ENCODE measurements at regions not wholly inside any gene's neighbourhood (a gene's known extent, or its start where the extent isn't known, plus 50 kb on each side); places are given as distances from the start of the nearest gene placed in this dataset.

- DNase-seq (ENCODE audit: low spot score): no peak
- in situ Hi-C loops (cut with HindIII; ENCODE audit: low sequenced_read_pairs): no loop called here
These were observed 129.0 kb upstream of the IRX4 start for GRCh38 chr5:2011481-2012411.

DNA sequence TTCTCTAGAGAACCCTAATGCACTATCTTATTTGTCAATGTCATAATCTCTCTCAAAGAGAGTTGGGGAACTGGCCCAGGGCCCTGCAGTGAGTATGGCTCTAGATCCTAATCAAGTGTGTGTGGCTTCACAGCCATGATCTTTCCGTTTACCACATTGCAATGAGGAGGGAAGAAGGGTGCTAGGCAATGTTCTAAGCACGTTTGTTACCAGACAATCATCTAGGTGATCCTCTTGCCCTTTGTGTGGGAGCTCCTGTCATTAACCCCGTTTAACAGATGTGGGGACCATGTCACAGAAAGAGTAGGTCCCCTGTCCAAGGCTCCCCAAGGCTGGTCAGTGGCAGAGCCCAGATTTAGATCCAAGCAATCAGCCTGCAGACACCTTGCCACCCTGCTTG is 128.2 kb upstream of the IRX4 start:
- in situ Hi-C loops (cut with HindIII; ENCODE audit: low sequenced_read_pairs): no loop called here
- no peak for DNase-seq (ENCODE audit: low spot score)

- in situ Hi-C loops (cut with HindIII; ENCODE audit: low sequenced_read_pairs): no loop called here
- no peak for DNase-seq (ENCODE audit: low spot score)
These were observed 127.5 kb upstream of the IRX4 start for GRCh38 chr5:2009986-2010914.

- in situ Hi-C loops (cut with HindIII; ENCODE audit: low sequenced_read_pairs): no loop called here
- DNase-seq (ENCODE audit: low spot score): no peak
These were observed 126.3 kb upstream of the IRX4 start for GRCh38 chr5:2008851-2009629.

DNA sequence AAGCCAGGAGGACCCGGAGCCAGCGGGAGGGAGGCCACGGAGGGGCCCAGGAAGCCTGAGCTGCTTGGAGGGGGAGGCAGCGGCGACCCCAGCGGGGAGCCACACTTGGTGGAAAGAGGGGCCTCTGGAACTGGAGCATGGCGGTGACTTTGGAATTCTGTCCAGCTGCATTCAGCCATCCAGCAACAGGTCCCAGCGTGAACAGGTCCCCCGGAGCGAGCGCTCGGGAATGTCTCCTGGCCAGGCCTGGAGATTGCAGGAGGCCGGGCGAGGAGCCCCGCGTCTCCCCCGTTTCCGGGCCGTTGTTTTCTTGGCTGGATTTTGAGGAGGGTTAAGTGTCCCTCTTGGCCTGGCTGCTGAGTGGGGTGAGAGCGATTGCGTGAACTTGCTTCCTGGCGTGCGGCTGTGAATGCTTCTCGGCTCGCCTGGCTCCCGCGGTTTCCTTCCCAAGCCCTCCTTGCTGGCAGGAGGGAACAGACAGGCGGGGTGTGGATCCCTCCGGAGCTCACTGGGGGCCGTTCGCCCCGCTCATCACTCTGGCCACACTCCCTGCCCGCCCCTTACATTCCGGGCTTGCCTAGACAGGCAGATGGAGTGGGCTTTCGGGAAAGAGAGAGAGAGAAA is 125.3 kb upstream of the IRX4 start:
- in situ Hi-C loops (cut with HindIII; ENCODE audit: low sequenced_read_pairs): no loop called here
- no peak for DNase-seq (ENCODE audit: low spot score)

GRCh38 chr5:2007496-2007877 is 124.8 kb upstream of the IRX4 start:
- no peak for DNase-seq (ENCODE audit: low spot score)
- in situ Hi-C loops (cut with HindIII; ENCODE audit: low sequenced_read_pairs): no loop called here

DNA sequence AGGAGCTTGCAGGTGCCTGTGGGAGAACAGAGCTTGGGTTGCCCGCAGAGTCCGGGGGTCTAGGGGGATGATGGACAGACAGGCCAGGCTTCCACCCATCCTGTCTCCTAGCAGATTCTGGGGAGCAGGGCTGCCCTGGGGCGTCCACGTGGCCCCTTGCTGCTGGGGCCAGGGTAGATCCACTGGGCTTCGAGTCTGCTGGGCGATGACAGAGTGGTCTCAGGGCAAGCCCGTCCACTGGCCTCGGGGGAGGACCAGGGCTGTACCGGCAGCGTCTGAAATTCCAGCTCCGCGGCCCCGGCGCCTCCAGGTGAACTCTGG is 124.2 kb upstream of the IRX4 start:
- no peak for DNase-seq (ENCODE audit: low spot score)
- in situ Hi-C loops (cut with HindIII; ENCODE audit: low sequenced_read_pairs): no loop called here

DNA sequence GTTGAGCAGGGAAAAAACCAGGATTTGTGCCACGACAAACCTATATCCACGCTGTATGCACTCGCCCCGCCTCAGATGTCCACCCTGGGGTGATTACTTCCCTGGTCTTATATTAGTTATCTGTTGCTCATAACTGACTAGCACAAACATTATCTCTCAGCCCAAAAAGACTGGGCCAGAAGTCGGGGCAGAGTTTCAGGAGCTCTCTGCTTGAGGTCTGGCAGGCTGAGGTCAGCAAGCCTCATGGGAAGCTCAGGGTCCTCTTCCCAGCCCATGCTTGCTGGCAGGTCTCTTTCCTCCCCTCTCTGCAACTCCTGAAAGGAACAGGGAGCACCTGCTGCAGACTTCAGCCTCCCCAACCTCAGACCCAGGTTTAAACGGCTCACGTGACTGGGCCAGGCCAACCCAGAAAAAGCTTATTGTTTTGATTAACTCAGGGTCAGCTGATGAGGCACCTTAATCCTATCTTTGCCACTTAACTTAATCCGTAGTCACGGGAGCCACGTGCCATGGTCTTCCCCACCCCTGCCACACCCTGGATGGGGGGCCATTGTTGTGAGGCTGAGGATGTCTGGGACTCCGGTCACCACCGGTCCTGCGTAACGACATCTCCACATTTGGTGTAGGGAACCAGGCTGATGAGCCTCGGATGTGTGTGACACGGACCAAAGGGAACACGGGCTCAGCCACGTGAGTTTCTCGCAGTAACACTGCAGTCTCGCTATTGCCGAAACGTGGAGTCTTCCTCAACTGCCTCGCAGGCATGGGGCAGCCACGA is 123.7 kb upstream of the IRX4 start:
- no peak for DNase-seq (ENCODE audit: low spot score)
- in situ Hi-C loops (cut with HindIII; ENCODE audit: low sequenced_read_pairs): no loop called here

- in situ Hi-C loops (cut with HindIII; ENCODE audit: low sequenced_read_pairs): no loop called here
- DNase-seq (ENCODE audit: low spot score): no peak
These were observed 122.6 kb upstream of the IRX4 start for GRCh38 chr5:2005101-2006041.

DNA sequence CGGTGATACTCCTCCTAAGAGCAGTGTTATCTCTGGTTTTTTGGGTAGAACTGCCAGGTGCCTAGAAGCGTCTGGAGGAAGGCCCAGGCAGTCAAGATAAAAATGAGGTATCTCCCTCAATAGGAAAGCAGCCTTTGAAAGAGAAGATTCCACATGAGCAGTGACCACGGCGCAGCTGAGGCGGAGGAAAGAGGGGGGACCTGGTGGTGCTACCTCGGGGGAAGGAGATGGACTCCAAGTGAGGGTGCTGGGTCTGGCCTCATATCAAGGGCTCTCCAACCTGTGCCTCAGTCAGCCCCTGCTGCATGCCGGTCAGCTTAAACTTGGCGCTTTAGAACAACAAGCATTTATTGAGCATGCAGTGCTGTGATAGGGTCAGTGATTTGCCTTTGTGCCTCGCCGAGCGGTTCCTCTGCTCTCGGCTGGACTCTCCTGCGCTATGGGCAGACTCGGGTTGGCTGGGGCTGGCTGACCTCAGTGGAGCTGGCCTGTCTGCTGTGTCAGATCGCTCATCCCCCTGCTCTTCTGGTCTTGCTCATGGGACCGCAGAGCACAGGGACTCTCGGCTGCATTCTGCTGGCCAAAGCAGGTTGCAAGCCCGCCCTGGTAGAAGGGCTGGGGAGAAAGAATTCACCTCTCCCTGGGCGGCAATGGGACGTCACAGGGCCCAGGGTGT is 121.1 kb upstream of the IRX4 start:
- no peak for DNase-seq (ENCODE audit: low spot score)
- in situ Hi-C loops (cut with HindIII; ENCODE audit: low sequenced_read_pairs): no loop called here

DNA sequence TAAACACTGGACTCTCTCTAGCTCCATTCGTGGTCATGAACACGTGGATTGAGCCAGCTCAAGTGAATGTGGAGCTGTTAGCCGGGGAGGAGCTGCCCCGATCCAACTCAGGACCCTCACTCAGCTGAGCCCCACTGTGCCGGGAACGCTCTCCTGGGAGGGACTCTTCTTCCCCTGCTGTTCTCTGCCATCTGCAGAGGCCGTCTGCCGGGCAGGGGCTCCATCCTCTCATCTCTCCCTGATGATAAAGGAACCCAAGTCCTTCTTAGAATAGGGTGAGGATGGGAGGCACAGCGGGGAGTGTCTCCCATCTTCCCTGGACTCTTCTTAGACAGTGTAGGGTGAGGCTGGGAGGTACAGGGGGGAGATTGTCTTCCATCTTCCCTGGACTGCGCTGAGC is 120.5 kb upstream of the IRX4 start:
- in situ Hi-C loops (cut with HindIII; ENCODE audit: low sequenced_read_pairs): no loop called here

GRCh38 chr5:2001300-2001699 is 118.6 kb upstream of the IRX4 start:
- in situ Hi-C loops (cut with HindIII; ENCODE audit: low sequenced_read_pairs): no loop called here
- no peak for DNase-seq (ENCODE audit: low spot score)

More for the DNA sequence above, 120.5 kb upstream of the IRX4 start:
- no peak for DNase-seq (ENCODE audit: low spot score)

DNA sequence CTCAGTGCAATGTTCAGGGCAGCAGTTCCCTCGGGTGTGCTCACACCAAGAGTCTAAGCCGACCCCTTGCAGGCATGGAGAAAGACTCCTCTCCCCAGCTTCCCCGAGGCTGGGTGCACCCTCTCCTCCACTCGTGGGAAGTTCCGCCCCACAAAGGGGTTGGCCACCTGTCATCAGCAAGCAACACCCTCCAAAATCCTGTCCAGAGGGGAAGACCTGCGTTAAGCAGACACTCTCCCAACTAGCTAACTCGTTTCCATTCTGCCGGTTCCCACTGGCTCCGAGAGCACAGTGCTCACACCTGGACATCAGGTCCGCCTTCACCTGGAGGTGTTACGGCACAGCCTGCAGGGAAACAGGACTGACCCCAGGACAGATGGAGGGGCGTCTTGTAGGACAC is 117.9 kb upstream of the IRX4 start:
- in situ Hi-C loops (cut with HindIII; ENCODE audit: low sequenced_read_pairs): no loop called here

GRCh38 chr5:1999794-2000193 is 117.1 kb upstream of the IRX4 start:
- DNase-seq (ENCODE audit: low spot score): no peak
- in situ Hi-C loops (cut with HindIII; ENCODE audit: low sequenced_read_pairs): no loop called here

More for the DNA sequence above, 117.9 kb upstream of the IRX4 start:
- no peak for DNase-seq (ENCODE audit: low spot score)

- in situ Hi-C loops (cut with HindIII; ENCODE audit: low sequenced_read_pairs): no loop called here
These were observed 116.1 kb upstream of the IRX4 start for GRCh38 chr5:1998716-1999317.

GRCh38 chr5:1998348-1998669 is 115.6 kb upstream of the IRX4 start:
- DNase-seq (ENCODE audit: low spot score): no peak
- in situ Hi-C loops (cut with HindIII; ENCODE audit: low sequenced_read_pairs): no loop called here

More at GRCh38 chr5:1998716-1999317, 116.1 kb upstream of the IRX4 start:
- no peak for DNase-seq (ENCODE audit: low spot score)
